AG04450 (cell line): ENCODE measurements at regions not wholly inside any gene's neighbourhood (a gene's known extent, or its start where the extent isn't known, plus 50 kb on each side); places are given as distances from the start of the nearest gene placed in this dataset.

Experiments
- CTCF ChIA-PET: fragments of 300-600, 350-600 bp; formaldehyde crosslinking; extraction: SDS; loops from one replicate; lab custom pipeline; 2022; ENCODE audit warnings: antibody characterized with exemption, inconsistent platforms; lab: Charles Lee
- POLR2A ChIA-PET: fragments of 350-600 bp; formaldehyde crosslinking; extraction: SDS; loops from one replicate; lab custom pipeline; 2021; ENCODE audit warnings: antibody characterized with exemption, inconsistent platforms; lab: Yijun Ruan, JAX
- DNase-seq: peaks from one replicate; pipeline ENCODE4 v3.0.0-alpha.2; 2011; ENCODE audit warnings: low read depth, low spot score
- H3K27ac ChIP-seq: one replicate; pipeline ENCODE4 v1.5.1; 2012; ENCODE audit warnings: low read depth, low read length, control low read depth
- H3K27me3 ChIP-seq: one replicate; pipeline ENCODE4 v1.6.0; 2012; ENCODE audit warnings: low read length; ENCODE audit not compliant: control insufficient read depth, insufficient read depth
- H3K4me3 ChIP-seq: 2 replicates; pipeline ENCODE4 v1.5.1; 2011; ENCODE audit warnings: mild to moderate bottlenecking, low read depth, low read length, control low read depth
- H3K9me3 ChIP-seq: 2 replicates; pipeline ENCODE4 v1.5.1; 2012; ENCODE audit warnings: low read length; ENCODE audit not compliant: control insufficient read depth, insufficient read depth
- TF ChIP-seq, protein P1 (sequence below): IDR thresholded peaks from 2 replicates; pipeline ENCODE4 v1.5.1; 2011; ENCODE audit warnings: low read depth, low read length, control low read depth, inconsistent platforms

DNA sequence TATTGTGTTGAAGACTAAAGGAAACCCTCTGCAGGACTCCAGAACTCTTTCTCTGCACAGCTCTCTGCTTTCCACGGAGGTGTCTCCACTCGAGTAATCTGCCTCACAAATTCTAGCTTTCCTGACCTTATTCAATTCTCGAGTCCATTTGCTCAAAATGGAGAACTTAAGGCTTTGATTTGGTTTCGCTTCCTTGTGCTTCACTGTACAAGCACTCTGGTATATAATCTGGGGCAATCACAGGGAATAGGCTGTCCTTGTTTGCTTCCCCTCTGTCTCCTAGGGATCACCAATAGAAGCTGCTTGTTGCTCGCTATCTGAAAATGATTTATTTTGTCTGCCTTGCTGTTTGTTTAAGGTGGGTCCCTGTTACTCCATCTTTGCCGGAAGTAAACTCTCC is 129.1 kb upstream of the DOCK10 start:
- TF ChIP-seq, protein P1, sequence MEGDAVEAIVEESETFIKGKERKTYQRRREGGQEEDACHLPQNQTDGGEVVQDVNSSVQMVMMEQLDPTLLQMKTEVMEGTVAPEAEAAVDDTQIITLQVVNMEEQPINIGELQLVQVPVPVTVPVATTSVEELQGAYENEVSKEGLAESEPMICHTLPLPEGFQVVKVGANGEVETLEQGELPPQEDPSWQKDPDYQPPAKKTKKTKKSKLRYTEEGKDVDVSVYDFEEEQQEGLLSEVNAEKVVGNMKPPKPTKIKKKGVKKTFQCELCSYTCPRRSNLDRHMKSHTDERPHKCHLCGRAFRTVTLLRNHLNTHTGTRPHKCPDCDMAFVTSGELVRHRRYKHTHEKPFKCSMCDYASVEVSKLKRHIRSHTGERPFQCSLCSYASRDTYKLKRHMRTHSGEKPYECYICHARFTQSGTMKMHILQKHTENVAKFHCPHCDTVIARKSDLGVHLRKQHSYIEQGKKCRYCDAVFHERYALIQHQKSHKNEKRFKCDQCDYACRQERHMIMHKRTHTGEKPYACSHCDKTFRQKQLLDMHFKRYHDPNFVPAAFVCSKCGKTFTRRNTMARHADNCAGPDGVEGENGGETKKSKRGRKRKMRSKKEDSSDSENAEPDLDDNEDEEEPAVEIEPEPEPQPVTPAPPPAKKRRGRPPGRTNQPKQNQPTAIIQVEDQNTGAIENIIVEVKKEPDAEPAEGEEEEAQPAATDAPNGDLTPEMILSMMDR = no peak
- H3K27ac ChIP-seq = no peak overlapping the region
- POLR2A ChIA-PET = no interaction called here
- no peaks in the 10 kb centered on the region for H3K27me3 ChIP-seq
- CTCF ChIA-PET = interaction anchor here (1.1 kb wide), 1 partner anchor 490 kb away, joined by 3 read pairs; no protein-coding TSS in a partner anchor
- H3K4me3 ChIP-seq = no peak overlapping the region
- H3K9me3 ChIP-seq = no peaks in the 10 kb centered on the region
- DNase-seq = no peak

DNA sequence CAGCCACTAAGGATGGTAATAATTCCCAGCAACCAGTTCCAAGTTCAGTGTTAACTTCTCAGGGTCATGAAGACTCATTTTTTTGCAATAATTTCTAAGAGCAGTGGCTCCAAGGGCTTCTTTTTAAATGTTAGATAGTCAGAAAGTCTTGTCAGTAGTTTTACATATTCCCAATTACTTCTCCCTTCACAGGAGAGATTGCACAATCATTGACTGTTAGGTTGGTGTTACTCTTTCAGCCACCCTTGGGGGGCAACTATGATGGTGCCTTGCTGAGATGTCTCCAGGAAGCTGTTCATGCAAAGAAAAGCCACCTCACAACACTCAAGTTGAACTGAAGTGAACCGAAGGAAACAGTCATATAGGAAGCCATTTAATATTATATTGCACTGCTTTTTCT is 127.9 kb upstream of the DOCK10 start:
- CTCF ChIA-PET = no interaction called here

DNA sequence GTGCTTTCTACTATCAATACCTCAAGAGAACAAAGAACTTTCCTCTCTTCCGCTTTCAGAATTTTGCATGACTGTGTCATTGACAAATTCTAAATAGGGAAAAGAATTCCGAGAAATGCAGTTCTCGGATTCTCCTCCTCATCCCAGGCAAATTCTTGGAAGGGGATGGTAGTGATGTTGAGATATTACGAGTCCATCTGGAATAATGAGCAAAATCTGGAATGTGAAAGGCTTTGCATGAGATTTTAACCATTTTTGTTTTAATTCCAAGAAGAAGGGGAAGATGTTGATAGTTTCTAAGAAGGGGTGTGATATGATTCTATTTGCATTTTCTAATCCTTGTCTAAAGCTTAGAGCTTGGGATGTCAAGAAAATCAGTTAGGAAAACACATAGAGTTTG is 127.1 kb upstream of the DOCK10 start:
- Histone ChIP-seq H3K4me3 (no peak overlapping the region), H3K9me3 (no peaks in the 10 kb centered on the region), H3K27me3 (no peaks in the 10 kb centered on the region), H3K27ac (no peak overlapping the region)
- TF ChIP-seq, protein P1 = no peak
- no peak for DNase-seq
- ChIA-PET CTCF (interaction anchor here (0.7 kb wide), 1 partner anchor 524 kb away, joined by 4 read pairs; no protein-coding TSS in a partner anchor), POLR2A (no interaction called here)

More for the DNA sequence above, 127.9 kb upstream of the DOCK10 start:
- H3K27ac ChIP-seq = no peak overlapping the region
- H3K4me3 ChIP-seq = no peak overlapping the region
- no peaks in the 10 kb centered on the region for H3K27me3 ChIP-seq
- TF ChIP-seq, protein P1 = no peak
- POLR2A ChIA-PET = no interaction called here
- DNase-seq = no peak
- no peaks in the 10 kb centered on the region for H3K9me3 ChIP-seq

DNA sequence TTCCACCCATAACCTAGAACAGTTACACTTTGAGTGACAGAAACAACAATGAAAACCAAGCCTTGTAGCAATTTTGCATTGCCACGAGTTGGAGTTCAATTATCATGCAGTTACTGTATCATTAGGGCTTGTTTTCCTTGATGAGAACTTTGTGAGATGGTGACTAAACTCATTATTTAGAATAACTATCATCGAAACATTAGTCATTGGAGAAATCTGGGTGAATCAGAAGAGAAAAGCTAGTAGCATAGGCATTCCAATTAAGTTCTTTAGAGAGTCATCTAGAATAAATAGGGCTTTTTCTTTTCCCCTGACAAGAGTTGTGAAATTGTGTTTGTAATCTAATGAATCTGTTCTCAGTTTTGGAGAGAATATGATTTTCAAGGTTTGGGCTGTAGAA is 122.8 kb upstream of the DOCK10 start:
- no peaks in the 10 kb centered on the region for H3K9me3 ChIP-seq
- H3K27ac ChIP-seq = no peak overlapping the region
- no peaks in the 10 kb centered on the region for H3K27me3 ChIP-seq
- DNase-seq = peak; percentile 18
- H3K4me3 ChIP-seq = no peak overlapping the region
- ChIA-PET CTCF (no interaction called here), POLR2A (no interaction called here)
- TF ChIP-seq, protein P1 = no peak

DNA sequence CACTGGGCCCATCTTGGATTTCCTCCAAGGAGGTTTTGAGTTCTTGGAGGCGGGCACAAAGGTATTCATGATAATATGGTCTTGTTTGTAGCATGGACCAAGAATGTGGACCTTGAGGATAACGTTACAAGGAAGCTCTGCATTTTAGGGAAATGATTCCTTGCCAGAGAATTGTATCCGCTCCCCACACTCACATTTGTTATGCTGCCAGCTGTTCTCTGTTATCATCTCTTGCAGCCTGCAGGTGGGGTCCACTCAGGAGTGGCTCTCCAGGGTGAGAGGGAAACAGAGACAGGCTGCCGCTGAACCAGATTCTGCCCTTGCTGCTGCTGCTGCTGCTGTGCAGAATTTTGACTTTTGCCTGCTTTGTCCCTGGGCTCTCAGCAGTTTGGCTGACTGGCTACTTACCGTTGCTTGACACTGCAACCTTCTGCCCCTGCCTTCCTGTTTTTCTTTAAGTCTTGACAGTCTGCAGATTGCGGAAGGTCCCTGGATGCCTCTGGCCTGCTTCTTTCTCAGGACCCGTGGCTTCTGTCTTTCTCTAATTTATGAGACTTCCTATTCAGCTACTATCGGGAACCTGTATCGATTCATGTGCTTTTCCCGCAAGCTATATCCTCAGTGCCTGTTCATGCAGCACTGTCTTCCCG is 122.3 kb upstream of the DOCK10 start:
- no peak overlapping the region for H3K4me3 ChIP-seq
- TF ChIP-seq, protein P1 = no peak
- POLR2A ChIA-PET = no interaction called here
- H3K27me3 ChIP-seq = no peaks in the 10 kb centered on the region
- CTCF ChIA-PET = interaction anchor here (0.6 kb wide), 1 partner anchor 496 kb away, joined by 3 read pairs; no protein-coding TSS in a partner anchor
- no peak overlapping the region for H3K27ac ChIP-seq
- no peak for DNase-seq
- H3K9me3 ChIP-seq = no peaks in the 10 kb centered on the region
